ENCODE measurements at regions not wholly inside any gene's neighbourhood (a gene's known extent, or its start where the extent isn't known, plus 50 kb on each side); places are given as distances from the start of the nearest gene placed in this dataset.

- Histone ChIP-seq H4K20me1 (ENCODE audit: insufficient read depth, low read length) (no peaks in the 10 kb centered on the region), H3K27ac (ENCODE audit: low read length) (no peak overlapping the region), H2AFZ (ENCODE audit: low read length) (no peak overlapping the region), H3K27me3 (replicated peaks; ENCODE audit: insufficient read depth, low read length) (no peaks in the 10 kb centered on the region), H3K9ac (ENCODE audit: low read length) (no peak overlapping the region), H3K9me2 (replicated peaks; ENCODE audit: insufficient read depth, low read length) (no peaks in the 10 kb centered on the region), H3K4me3 (ENCODE audit: low read length) (no peak overlapping the region), H3K79me2 (ENCODE audit: low read length) (no peaks in the 10 kb centered on the region), H3K4me1 (ENCODE audit: low read length) (no peaks in the 10 kb centered on the region), H3K4me2 (ENCODE audit: low read depth, low read length) (no peak overlapping the region), H3K9me3 (replicated peaks; ENCODE audit: insufficient read depth, low read length) (no peaks in the 10 kb centered on the region), H3K36me3 (replicated peaks; ENCODE audit: insufficient read depth, low read length) (no peaks in the 10 kb centered on the region), H3F3A (ENCODE audit: insufficient read depth, low read length) (no peaks in the 10 kb centered on the region)
- TF ChIP-seq CTCF (IDR thresholded peaks at IDR 0.05; ENCODE audit: low read length) (no peak), EZH2 (optimal IDR thresholded peaks at IDR 0.05; ENCODE audit: low read depth, low read length) (no peak), EZH2phosphoT487 (IDR thresholded peaks at IDR 0.05; ENCODE audit: low read length) (no peak)
- DNase-seq, result no peak
Measured at GRCh38 chr4:179124419-179124818, 1682.2 kb upstream of the AGA start.

DNA sequence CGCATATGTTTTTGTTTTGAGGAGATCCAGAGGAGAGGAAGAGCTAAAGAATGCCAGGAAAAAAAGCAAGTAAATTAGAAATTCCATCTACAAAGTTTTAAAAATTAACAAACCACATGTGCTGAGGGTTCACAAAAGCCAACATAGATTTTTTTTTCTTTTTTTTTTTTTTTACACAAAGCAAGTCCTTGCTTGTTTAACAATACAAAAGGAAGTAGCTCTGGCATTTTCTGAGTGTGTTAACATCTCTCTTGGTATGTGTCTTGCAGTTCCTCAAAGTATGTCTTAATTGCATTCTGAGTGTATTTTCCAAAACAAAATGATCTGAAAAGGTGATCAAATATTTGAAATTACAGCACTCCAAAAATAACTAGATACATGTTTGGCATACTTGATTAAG lies 1682.7 kb upstream of the AGA start:
- Histone ChIP-seq H3K9me3 (replicated peaks; ENCODE audit: insufficient read depth, low read length) (no peaks in the 10 kb centered on the region), H3K4me2 (ENCODE audit: low read depth, low read length) (no peak overlapping the region), H3K36me3 (replicated peaks; ENCODE audit: insufficient read depth, low read length) (no peaks in the 10 kb centered on the region), H3K9me2 (replicated peaks; ENCODE audit: insufficient read depth, low read length) (no peaks in the 10 kb centered on the region), H4K20me1 (ENCODE audit: insufficient read depth, low read length) (no peaks in the 10 kb centered on the region), H3K27me3 (replicated peaks; ENCODE audit: insufficient read depth, low read length) (no peaks in the 10 kb centered on the region), H2AFZ (ENCODE audit: low read length) (no peak overlapping the region), H3K9ac (ENCODE audit: low read length) (no peak overlapping the region), H3F3A (ENCODE audit: insufficient read depth, low read length) (no peaks in the 10 kb centered on the region), H3K27ac (ENCODE audit: low read length) (no peak overlapping the region), H3K79me2 (ENCODE audit: low read length) (no peaks in the 10 kb centered on the region), H3K4me3 (ENCODE audit: low read length) (no peak overlapping the region), H3K4me1 (ENCODE audit: low read length) (no peaks in the 10 kb centered on the region)
- no peak for DNase-seq
- TF ChIP-seq CTCF (IDR thresholded peaks at IDR 0.05; ENCODE audit: low read length), result no peak
- TF ChIP-seq EZH2phosphoT487 (IDR thresholded peaks at IDR 0.05; ENCODE audit: low read length), result no peak
- TF ChIP-seq EZH2 (optimal IDR thresholded peaks at IDR 0.05; ENCODE audit: low read depth, low read length), result no peak

DNA sequence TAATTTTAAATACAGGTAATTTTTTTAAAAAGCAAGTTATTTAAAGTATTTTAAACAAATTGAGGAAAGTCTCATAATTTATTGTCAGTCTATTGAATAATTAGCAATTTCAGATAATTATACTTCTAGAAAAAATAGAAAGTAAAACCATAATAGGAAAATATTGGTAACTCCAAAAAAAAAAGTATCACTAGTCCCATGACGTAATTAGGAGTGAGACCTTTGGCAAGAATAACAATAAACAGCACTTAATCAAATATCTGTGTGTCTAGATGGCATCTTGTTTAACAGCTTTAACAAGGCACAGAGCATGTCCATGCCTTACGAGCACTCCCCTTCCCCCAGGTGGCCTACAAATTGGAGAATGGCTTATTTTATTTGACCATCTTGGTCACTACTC lies 1683.6 kb upstream of the AGA start:
- no peaks in the 10 kb centered on the region for H3K79me2 ChIP-seq (ENCODE audit: low read length)
- no peak overlapping the region for H3K4me3 ChIP-seq (ENCODE audit: low read length)
- H2AFZ ChIP-seq (ENCODE audit: low read length), result no peak overlapping the region
- no peak for TF ChIP-seq EZH2 (optimal IDR thresholded peaks at IDR 0.05; ENCODE audit: low read depth, low read length)
- TF ChIP-seq CTCF (IDR thresholded peaks at IDR 0.05; ENCODE audit: low read length), result no peak
- no peak for TF ChIP-seq EZH2phosphoT487 (IDR thresholded peaks at IDR 0.05; ENCODE audit: low read length)
- no peaks in the 10 kb centered on the region for H3K4me1 ChIP-seq (ENCODE audit: low read length)
- no peak for DNase-seq
- no peaks in the 10 kb centered on the region for H3K9me3 ChIP-seq (replicated peaks; ENCODE audit: insufficient read depth, low read length)
- no peak overlapping the region for H3K27ac ChIP-seq (ENCODE audit: low read length)
- H3K9ac ChIP-seq (ENCODE audit: low read length), result no peak overlapping the region
- H3K27me3 ChIP-seq (replicated peaks; ENCODE audit: insufficient read depth, low read length), result no peaks in the 10 kb centered on the region
- no peaks in the 10 kb centered on the region for H4K20me1 ChIP-seq (ENCODE audit: insufficient read depth, low read length)
- no peaks in the 10 kb centered on the region for H3F3A ChIP-seq (ENCODE audit: insufficient read depth, low read length)
- H3K4me2 ChIP-seq (ENCODE audit: low read depth, low read length), result no peak overlapping the region
- H3K9me2 ChIP-seq (replicated peaks; ENCODE audit: insufficient read depth, low read length), result no peaks in the 10 kb centered on the region
- no peaks in the 10 kb centered on the region for H3K36me3 ChIP-seq (replicated peaks; ENCODE audit: insufficient read depth, low read length)

Data from MM.1S (cell line).